ENCODE measurements at regions not wholly inside any gene's neighbourhood (a gene's known extent, or its start where the extent isn't known, plus 50 kb on each side); places are given as distances from the start of the nearest gene placed in this dataset.

DNA sequence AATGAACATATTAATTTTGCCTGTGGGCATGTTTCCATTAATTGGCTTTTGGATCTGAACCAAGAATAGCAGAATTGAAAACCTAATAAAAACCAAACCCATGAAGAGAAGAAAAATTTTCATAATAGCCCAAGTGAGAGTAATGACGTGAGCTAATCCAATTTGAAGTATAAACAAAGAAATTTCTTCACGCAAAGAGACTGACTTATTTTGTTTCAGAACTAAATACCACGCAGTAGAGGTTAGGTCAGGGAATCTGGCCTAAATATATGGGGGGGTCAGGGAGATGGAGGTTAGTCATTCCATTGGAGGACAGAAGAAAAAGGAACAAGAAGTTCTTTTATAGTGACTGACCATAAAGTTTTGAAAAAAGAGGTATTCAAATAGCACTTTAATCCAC, 94.1 kb upstream of the CYP1B1 start:
- no peak for DNase-seq

DNA sequence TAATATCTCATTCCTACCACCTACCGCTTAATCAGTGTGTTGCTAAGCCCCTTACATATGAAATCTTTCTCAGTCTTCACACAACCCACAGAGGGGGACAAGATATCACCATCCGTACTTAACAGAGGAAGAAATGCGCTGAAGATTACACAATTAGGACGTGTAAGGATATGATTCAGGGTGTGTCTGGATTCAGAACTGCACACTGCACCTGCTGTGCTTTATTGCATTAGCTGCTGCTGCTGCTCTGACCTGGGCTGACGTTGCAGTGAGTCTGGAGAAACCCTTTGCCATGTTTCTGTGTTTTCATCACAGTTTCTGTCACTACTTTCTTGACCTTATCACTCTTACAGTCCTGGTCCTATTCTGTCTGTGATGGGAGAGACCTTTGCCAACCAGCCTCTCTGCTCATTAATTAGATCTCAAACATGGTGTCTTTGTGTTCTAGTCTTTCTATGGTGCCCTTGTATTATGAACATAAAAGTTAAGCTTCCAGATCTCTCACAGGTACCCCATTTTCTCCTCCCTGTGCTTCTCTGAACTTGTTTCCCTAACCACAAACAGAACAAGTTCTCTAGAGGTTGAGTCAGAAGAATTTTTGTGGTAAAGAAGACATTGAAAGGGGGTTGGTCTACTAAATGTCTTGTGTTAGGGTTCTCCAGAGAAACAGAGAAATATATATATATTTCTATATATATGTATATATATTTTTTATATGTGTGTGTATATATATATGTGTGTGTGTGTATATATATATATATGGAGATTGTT, 92.9 kb upstream of the CYP1B1 start:
- no peak for DNase-seq

- no peak for DNase-seq
Observed at GRCh38 chr2:38167968-38168350, 92.0 kb upstream of the CYP1B1 start.

DNA sequence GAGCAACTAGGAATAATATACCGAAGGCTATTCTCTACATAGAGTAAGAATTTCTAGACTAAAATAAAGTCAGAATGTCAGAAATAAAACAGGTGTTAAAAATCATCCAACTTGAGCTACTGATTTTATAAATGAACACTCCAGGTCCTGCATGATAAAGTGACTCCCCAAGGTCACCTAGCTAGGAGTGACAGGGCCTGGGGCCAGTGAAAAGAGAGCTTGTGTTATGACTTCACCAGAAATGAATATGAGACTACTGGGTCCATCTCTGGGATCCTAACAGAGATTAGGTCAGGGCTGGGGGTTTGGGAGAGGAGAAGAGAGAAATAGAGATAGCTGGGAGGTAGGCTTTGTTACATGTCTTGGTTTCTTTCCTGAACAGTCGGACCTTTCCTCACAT, 89.7 kb upstream of the CYP1B1 start:
- no peak for DNase-seq

DNA sequence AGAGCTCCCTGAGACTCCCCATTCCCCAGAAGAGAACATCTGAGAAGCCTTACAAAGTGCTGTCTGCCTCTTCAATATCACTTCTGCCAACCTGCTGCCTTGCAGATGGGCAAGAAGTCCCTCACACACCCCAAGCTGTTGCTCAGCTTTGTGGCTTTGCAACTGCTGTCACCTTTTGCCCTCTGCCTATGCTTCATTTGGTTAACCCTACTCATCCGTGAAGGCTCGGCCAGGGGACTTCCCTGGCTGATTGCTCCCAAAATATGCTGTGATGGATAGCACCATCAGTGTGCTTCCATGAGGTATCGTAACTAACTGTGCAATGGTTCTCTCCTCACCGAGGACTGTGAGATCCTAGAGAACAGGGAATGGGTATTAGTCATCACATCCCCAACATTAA, 88.9 kb upstream of the CYP1B1 start:
- DNase-seq, result no peak

DNA sequence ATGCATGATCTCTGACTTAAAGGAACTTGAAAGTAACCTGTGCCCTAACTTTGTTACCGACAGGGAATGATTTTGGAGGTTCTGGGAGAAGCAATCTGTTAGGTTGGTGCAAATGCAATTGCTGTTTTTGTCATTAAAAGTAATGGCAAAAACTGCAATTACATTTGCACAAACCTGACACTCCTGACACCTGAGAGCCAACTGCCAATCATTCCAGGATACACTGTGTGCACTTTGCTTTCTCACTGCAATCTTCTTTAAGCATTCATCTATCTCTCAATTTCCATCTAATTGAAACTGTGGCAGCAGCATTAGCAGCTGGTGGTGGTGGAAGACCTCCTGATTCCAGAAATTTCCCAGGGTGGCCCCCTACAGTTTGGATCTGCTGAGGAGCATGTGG, 87.6 kb upstream of the CYP1B1 start:
- DNase-seq, result no peak

DNA sequence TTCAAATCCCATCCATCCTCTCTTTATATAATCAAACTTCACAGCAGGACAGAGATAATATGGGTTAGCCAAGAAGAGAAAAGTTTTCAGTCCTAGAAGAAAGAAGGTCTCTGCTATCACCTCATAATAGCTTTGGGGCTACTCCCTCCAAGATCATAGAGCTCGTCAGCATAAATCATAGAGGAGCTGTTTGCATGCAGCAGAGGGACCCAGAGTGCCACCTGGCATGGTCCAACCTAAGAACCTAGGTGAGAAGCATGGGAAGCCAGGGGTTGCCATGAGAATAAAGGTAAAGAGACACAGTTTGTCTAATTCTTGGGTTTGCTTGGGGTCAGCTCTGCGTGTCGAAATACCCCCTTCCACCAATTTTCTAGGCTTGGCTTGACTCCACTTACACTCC, 87.1 kb upstream of the CYP1B1 start:
- peak; percentile 21 for DNase-seq

GRCh38 chr2:38160516-38160915, 84.6 kb upstream of the CYP1B1 start:
- DNase-seq, result no peak

DNA sequence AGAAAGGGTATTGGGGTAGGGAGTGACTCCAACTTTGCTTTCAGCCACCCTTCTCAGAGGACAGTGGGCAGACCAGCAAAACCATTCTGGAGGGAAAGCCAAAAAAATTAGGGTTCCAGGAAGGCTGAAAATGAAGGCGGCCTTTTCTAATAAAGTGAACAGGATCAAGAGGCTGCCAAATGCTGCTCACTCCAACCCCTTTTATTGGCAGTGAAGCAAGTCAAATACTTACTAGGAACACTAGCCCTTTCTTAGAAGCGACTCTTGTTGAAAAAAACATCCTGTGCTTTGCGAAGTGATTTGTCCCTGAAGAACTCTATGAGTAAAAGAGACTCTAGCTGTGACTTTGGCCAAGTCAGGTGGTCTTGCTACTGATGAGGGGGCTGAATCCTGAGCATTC, 83.6 kb upstream of the CYP1B1 start:
- no peak for DNase-seq

- DNase-seq, result no peak
Observed at GRCh38 chr2:38159191-38159590, 83.2 kb upstream of the CYP1B1 start.

DNA sequence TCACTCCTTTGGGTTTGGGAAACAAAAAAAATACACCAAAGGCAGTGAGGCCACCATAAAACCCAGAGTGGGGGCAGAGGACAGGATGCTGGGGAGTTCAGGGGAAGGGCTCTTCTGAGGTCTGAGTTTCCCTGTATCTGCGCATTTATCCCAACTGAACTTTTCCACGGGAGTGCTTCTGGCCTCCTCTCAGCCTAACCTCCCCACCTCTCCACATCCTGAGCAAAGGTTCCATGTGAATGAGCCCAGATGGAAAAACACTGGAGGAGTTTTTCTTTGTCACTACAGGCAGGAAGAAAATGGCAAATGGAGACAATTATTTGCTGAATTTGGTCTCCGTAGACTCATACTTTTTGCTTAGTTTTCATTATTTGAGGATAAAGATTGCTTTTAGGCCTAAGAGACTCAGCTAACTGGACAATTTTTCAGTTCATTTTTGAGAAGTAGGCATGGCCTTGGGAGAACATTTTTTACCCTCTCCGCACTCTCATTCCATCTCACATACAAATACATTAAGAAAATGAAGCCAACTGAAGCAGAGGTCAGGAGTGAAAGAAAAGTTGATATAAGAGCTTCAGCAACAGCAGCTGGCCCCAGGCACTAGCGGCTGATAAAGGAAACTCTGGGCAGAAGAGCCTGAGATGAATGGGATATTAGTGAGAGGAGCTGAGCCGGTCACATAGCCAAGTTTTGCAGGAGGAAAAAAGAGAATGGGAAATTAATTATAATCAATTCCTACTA, 82.6 kb upstream of the CYP1B1 start:
- no peak for DNase-seq

DNA sequence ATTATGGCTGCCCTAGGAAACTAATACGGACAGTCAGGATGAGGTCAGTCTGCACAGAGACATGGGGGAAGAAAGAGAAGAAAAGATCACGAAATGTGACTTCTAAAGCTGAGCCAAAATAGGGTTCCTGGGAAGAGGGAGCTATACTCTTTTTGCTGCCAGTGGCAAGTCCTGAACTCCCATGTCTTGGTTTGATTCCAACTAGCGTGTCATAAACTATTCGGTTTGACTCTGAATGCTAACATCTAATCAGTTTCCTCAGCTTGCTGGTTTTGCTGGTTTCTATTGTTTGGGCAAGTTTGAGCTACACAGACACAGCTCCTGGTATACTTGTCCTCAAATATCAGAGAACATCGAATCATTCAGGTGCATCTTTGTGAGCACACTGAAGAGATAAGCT, 80.5 kb upstream of the CYP1B1 start:
- DNase-seq, result no peak

GRCh38 chr2:38155015-38155414, 79.1 kb upstream of the CYP1B1 start:
- no peak for DNase-seq

GRCh38 chr2:38154395-38154794, 78.4 kb upstream of the CYP1B1 start:
- no peak for DNase-seq

GRCh38 chr2:38153476-38154135, 77.7 kb upstream of the CYP1B1 start:
- no peak for DNase-seq

DNA sequence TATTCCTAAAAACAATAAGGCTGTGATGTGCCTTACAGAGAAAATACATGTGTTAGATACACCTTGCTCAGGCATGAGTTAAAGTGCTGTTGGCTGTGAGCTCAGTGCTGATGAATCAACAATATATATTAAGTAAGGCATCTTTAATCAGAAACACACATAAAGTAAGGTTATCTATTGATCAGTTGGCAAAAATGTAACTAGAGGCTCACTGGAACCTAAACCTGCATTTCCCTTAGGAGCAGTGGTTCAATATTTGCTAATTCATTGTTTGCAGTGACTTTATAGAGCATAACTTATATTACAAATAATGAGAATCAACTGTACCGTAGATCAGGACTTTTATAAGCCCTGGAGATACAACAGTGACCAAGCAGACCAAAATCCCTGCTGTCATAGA, 77.0 kb upstream of the CYP1B1 start:
- no peak for DNase-seq

DNA sequence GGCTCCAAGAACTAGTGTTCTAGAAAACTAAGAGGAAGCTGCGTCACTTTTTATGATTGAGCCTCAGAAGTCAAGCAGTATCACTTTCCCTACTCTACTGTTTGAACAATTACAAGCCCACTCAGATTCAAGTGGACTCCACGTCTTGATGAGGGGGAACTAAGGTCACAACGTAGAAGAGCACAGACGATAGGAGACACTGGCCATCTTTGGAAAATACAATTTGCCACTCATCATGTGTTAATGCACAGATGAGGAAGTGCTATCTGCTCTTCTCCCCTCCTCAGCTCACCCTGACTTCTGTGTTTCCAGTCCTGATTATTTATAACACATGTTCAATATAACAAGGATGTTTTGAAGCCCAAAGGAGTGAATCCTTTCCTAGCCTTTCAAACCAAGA, 76.1 kb upstream of the CYP1B1 start:
- DNase-seq, result no peak

DNA sequence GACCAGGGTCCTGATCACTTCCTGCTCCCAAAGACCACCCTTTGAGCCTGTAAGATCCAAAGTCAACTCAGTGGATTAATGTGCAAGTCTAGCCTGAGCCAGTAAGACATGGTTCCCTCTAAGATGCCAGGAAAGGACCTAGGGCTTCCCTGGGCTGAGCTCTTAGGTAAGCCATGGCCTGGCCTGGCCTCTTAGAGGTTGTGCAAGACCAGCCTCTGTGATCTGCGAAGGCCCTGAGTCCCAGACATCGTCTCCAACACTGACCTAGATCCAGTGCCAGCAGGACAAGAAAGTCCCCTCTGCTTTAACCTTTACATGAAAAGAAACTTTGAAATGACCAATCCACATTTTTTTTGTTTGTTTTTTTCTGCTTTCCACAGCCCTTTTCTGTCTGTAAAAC, 73.6 kb upstream of the CYP1B1 start:
- DNase-seq, result no peak

DNA sequence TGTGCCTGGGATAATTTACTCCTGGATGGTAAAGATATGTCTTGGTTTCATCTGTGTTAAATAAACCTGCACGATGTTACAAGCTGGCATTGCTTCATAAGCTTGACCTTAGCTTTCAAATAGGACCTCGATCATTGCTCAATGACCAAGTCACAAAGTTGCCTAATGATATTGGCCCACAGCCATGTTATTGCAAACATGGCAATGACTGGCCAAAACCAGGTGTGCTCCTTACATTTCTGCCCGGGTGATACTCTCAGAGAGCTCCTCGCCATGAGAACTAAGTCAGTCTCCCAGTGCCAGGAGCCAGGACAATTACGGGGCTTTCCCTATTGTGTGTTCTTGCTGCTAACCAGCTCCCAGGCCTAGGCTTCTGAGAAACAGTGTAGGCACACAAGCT, 72.5 kb upstream of the CYP1B1 start:
- DNase-seq, result no peak

- no peak for DNase-seq
Observed at GRCh38 chr2:38147333-38148121, 71.6 kb upstream of the CYP1B1 start.

- no peak for DNase-seq
Observed at GRCh38 chr2:38146907-38147307, 71.0 kb upstream of the CYP1B1 start.

- DNase-seq, result no peak
Observed at GRCh38 chr2:38146275-38146906, 70.4 kb upstream of the CYP1B1 start.

DNA sequence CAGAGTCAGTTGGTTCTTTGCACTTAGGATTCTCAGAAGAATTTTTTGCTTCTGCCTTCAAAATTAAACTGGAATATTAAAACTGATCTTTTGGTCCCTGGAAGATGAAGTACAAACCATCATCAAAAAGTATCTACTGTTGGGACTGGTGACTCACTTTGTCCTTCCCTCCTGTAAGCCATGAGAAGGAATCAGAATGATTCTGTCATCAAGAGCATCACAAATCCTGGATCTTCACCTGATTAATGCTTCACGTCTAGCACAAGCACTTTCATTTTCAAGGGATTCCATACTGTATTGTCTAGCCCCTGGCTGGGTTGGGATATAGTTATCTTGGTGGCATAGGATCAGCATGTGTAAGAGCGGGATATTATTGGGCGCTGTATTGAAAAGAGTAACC, 69.3 kb upstream of the CYP1B1 start:
- no peak for DNase-seq
